NCI-H1048 (cell line): ENCODE measurements at regions not wholly inside any gene's neighbourhood (a gene's known extent, or its start where the extent isn't known, plus 50 kb on each side); places are given as distances from the start of the nearest gene placed in this dataset.
"Not testable (repeated sequence)": the region's sequence is repeated elsewhere in the genome, so short reads cannot be mapped to it uniquely, and the experiment has no call there.

Source experiments
- DNase-seq: peaks from one replicate; lab custom pipeline; 2025; lab: John Stamatoyannopoulos, UW

DNA sequence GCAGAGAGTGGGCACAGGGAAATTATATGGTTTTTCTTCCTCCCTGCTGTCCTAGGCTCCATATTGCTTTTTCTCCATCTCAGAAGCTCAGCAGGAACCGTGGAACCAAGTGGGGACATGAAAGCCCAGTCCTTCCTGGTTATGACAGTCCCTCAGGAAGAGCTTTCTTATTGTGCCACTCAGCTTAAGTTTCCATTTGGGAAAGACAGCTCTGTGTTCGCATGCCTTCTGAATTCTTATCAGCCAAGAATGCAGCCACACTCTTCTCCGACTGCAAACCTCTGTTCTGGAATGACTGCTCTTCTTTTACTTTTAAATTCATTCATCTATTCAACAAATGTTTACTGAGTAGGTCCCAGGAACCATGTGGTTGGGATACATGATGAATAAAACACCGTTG lies 58.0 kb upstream of the PPARGC1A start:
- DNase-seq = no peak

DNA sequence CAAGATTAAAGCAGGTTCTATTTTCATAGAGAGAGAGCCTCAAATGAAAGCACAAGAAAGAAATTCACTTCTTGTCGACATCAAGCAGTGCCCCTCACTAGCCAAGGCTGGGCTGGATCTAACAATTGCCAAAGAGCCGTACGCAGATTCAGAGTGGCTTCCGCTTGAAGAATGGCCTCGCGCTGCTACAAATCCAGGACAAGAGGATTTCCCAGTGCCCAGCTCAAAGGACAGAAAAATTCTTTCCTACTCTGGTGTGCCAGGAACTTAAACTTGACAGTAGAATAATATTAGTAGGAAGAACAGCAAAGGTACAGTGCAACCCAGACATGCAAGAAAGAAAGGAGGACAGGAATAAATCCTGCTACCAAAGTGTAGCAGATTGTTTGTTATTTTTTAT lies 56.5 kb upstream of the PPARGC1A start:
- DNase-seq = no peak

DNA sequence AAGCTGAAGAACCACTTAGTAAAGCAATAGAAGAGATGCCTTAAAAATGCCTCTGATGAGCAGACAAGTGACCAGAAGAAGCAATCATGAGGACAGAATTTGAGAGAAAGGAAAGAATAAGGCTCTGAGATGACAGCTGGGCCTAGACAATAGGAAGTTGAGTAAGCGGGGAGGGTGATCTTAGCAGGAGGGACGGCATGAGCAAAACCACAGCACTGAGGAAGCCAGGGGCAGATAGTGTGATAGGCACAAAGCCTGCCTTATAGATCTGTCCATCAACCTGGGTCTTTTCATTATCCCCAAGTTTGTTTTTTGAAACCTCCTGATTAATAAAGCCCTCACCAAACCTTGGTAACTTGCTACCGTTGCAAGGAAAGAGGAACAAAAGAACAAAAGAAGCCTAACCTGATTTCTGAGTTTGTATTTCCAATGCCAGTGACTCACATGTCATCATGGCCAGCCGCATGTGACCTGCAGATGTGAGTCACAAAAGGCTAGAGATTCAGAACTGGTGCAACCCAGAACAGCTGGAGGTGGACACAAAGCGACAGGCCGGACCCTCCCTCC lies 55.7 kb upstream of the PPARGC1A start:
- no peak for DNase-seq

- DNase-seq = not testable (repeated sequence)
Observed at GRCh38 chr4:23944556-23944955, 54.7 kb upstream of the PPARGC1A start.

DNA sequence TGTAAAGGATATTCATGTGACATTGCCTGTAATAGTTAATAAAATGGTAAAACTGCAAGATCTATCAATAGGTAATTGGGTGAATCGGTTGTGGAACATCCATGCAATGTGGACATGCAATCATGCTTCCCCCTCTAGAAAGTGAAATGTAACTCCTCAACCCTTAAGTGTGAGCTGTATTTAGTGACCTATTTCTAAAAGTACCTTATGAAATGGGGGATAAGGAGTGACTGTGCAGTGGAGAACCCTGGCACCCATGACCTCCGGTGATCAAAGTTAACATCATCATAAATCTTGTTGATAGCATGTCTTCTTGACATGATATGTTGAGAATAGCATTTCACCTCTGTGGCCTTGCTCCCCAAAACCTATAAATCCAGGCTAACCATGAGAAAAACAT lies 53.6 kb upstream of the PPARGC1A start:
- no peak for DNase-seq

DNA sequence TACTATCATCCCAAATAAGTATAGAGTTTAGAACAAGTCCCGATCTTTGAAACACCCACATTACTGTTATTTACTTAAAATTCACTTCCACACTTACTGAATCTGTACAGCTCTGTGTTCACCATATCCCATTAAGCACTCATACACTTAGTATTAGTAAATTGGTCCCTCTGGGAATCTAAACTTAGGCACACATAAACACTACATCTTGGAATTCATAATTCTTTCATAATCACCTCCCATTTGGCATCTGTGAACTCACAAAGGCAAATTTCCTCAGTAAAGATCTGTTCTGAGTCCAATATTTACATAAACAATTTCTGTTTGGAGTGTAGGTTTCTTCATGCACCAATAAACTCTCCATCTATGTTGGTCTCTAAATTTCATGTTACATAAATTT lies 52.6 kb upstream of the PPARGC1A start:
- no peak for DNase-seq
